Common myeloid progenitor, CD34-positive (primary cell): ENCODE measurements at regions not wholly inside any gene's neighbourhood (a gene's known extent, or its start where the extent isn't known, plus 50 kb on each side); places are given as distances from the start of the nearest gene placed in this dataset.

Experiments
- CTCF ChIA-PET: fragments of 350-600 bp; sonication (Branson Sonifier 250); formaldehyde crosslinking; loops from one replicate; lab custom pipeline; 2021; ENCODE audit warnings: antibody characterized with exemption; lab: Charles Lee
- POLR2A ChIA-PET: fragments of 350-600 bp; sonication (Branson Sonifier 250); formaldehyde crosslinking; loops from one replicate; lab custom pipeline; 2021; ENCODE audit warnings: antibody characterized with exemption; lab: Charles Lee
- DNase-seq, 3 donors: peaks; one replicate each; pipeline versions ENCODE4 v3.0.0 to v3.0.0-alpha.2; 2013
- H3K27ac ChIP-seq, 2 experiments: 1 replicate in 1 of 2; 2 replicates in 1 of 2; pipeline ENCODE4 v1.7.0; 2013; ENCODE audit warnings: inconsistent platforms in 2 of 2, low read length in 2 of 2, mild to moderate bottlenecking in 2 of 2, low read depth in 1 of 2, moderate library complexity in 1 of 2; ENCODE audit not compliant: severe bottlenecking in 2 of 2, insufficient read depth in 1 of 2, poor library complexity in 1 of 2
- H3K27me3 ChIP-seq, 5 experiments: replicated peaks in 2 of 5; 1 replicate in 3 of 5; 2 replicates in 2 of 5; pipeline versions ENCODE4 v1.6.1 to v1.7.0; 2013; ENCODE audit warnings: low read length in 4 of 5, mild to moderate bottlenecking in 2 of 5, moderate library complexity in 2 of 5, inconsistent platforms in 1 of 5; ENCODE audit not compliant: insufficient read depth in 5 of 5, control insufficient read depth in 4 of 5
- H3K36me3 ChIP-seq, 4 experiments: 1 replicate in 2 of 4; 2 replicates in 2 of 4; pipeline versions ENCODE4 v1.6.1 to v1.7.0; 2013; ENCODE audit warnings: low read length in 3 of 4, control low read depth in 1 of 4, mild to moderate bottlenecking in 1 of 4; ENCODE audit not compliant: control insufficient read depth in 4 of 4, insufficient read depth in 4 of 4
- H3K4me1 ChIP-seq, 4 experiments: 1 replicate in 3 of 4; 2 replicates in 1 of 4; pipeline versions ENCODE4 v1.6.1 to v1.7.1; 2013; ENCODE audit warnings: low read length in 3 of 4, mild to moderate bottlenecking in 3 of 4, control low read depth in 1 of 4, inconsistent platforms in 1 of 4, moderate library complexity in 1 of 4; ENCODE audit not compliant: control insufficient read depth in 4 of 4, insufficient read depth in 4 of 4; ENCODE audit errors: control extremely low read depth in 1 of 4
- H3K4me3 ChIP-seq, 7 experiments: 1 replicate in 4 of 7; 2 replicates in 3 of 7; pipeline versions ENCODE4 v1.5.1 to v1.7.0; 2013; ENCODE audit warnings: mild to moderate bottlenecking in 7 of 7, low read length in 6 of 7, moderate library complexity in 6 of 7, inconsistent platforms in 2 of 7, low read depth in 2 of 7, control low read depth in 1 of 7; ENCODE audit not compliant: insufficient read depth in 4 of 7, control insufficient read depth in 1 of 7; ENCODE audit errors: extremely low read depth in 1 of 7
- H3K9me3 ChIP-seq, 5 experiments: 1 replicate in 4 of 5; 2 replicates in 1 of 5; pipeline versions ENCODE4 v1.6.1 to v1.7.1; 2013; ENCODE audit warnings: low read length in 4 of 5, mild to moderate bottlenecking in 2 of 5, inconsistent platforms in 1 of 5, low read depth in 1 of 5, moderate library complexity in 1 of 5; ENCODE audit not compliant: control insufficient read depth in 4 of 5, insufficient read depth in 2 of 5; ENCODE audit errors: control extremely low read depth in 1 of 5
- WGBS: methylation state at CpG from one replicate; pipeline ENCODE4 v1.1.5; 2013; ENCODE audit not compliant: insufficient coverage; 5-methylcytosine and 5-hydroxymethylcytosine counted together

- no peak for DNase-seq
- H3K4me1 ChIP-seq: no peaks in the 10 kb centered on the region
- ChIA-PET CTCF (no interaction called here), POLR2A (interaction anchor here (0.6 kb wide), 1 partner anchor 296 kb away, joined by 3 read pairs; no protein-coding TSS in a partner anchor)
- no peaks in the 10 kb centered on the region for H3K9me3 ChIP-seq
- H3K36me3 ChIP-seq: no peaks in the 10 kb centered on the region
- no CpG with 5 or more reads among the region's 1 CpG for WGBS
- no peak overlapping the region for H3K27ac ChIP-seq
- no peak overlapping the region for H3K4me3 ChIP-seq
- no peaks in the 10 kb centered on the region for H3K27me3 ChIP-seq
These were observed 332.6 kb downstream of the SH2D4B start for GRCh38 chr10:80870282-80870681.

- no peaks in the 10 kb centered on the region for H3K27me3 ChIP-seq
- no peaks in the 10 kb centered on the region for H3K9me3 ChIP-seq
- POLR2A ChIA-PET: no interaction called here
- no peak overlapping the region for H3K27ac ChIP-seq
- H3K4me3 ChIP-seq: no peak overlapping the region
- CTCF ChIA-PET: no interaction called here
- H3K4me1 ChIP-seq: no peaks in the 10 kb centered on the region
- H3K36me3 ChIP-seq: no peaks in the 10 kb centered on the region
- no peak for DNase-seq
These were observed 333.4 kb downstream of the SH2D4B start for GRCh38 chr10:80871083-80871482.

- no peaks in the 10 kb centered on the region for H3K4me1 ChIP-seq
- no peak for DNase-seq
- no peak overlapping the region for H3K4me3 ChIP-seq
- WGBS: 100% methylated on average over 1 of the region's 1 CpG
- no peak overlapping the region for H3K27ac ChIP-seq
- ChIA-PET POLR2A (no interaction called here), CTCF (interaction anchor here (0.8 kb wide), 1 partner anchor 178 kb away, joined by 3 read pairs; no protein-coding TSS in a partner anchor)
- H3K9me3 ChIP-seq: no peaks in the 10 kb centered on the region
- H3K27me3 ChIP-seq: no peaks in the 10 kb centered on the region
- H3K36me3 ChIP-seq: no peaks in the 10 kb centered on the region
These were observed 340.6 kb downstream of the SH2D4B start for GRCh38 chr10:80878330-80878729.

GRCh38 chr10:80890146-80890545, 352.4 kb downstream of the SH2D4B start:
- no CpG with 5 or more reads among the region's 1 CpG for WGBS
- H3K9me3 ChIP-seq: no peaks in the 10 kb centered on the region
- H3K27ac ChIP-seq: no peak overlapping the region
- no peaks in the 10 kb centered on the region for H3K4me1 ChIP-seq
- H3K27me3 ChIP-seq: peaks cover 0 to 3% (median 0%) of the 10 kb centered on the region in 5 experiments
- H3K4me3 ChIP-seq: no peak overlapping the region
- POLR2A ChIA-PET: no interaction called here
- no peaks in the 10 kb centered on the region for H3K36me3 ChIP-seq
- DNase-seq: no peak
- CTCF ChIA-PET: no interaction called here

GRCh38 chr10:80893256-80893655, 355.6 kb downstream of the SH2D4B start:
- H3K9me3 ChIP-seq: no peaks in the 10 kb centered on the region
- 100% methylated on average over 2 of the region's 5 CpGs for WGBS
- H3K27ac ChIP-seq: no peak overlapping the region
- no peak overlapping the region for H3K4me3 ChIP-seq
- peaks cover 0 to 3% (median 0%) of the 10 kb centered on the region in 5 experiments for H3K27me3 ChIP-seq
- POLR2A ChIA-PET: no interaction called here
- H3K4me1 ChIP-seq: no peaks in the 10 kb centered on the region
- CTCF ChIA-PET: no interaction called here
- no peaks in the 10 kb centered on the region for H3K36me3 ChIP-seq
- no peak for DNase-seq

- H3K4me1 ChIP-seq: no peaks in the 10 kb centered on the region
- peaks cover 0 to 3% (median 0%) of the 10 kb centered on the region in 5 experiments for H3K27me3 ChIP-seq
- no peak overlapping the region for H3K4me3 ChIP-seq
- no peaks in the 10 kb centered on the region for H3K9me3 ChIP-seq
- DNase-seq: no peak
- ChIA-PET POLR2A (no interaction called here), CTCF (no interaction called here)
- no peak overlapping the region for H3K27ac ChIP-seq
- no peaks in the 10 kb centered on the region for H3K36me3 ChIP-seq
- WGBS: 80% methylated on average over 1 of the region's 3 CpGs
These were observed 356.6 kb downstream of the SH2D4B start for GRCh38 chr10:80894311-80894791.

GRCh38 chr10:80894797-80895467, 357.2 kb downstream of the SH2D4B start:
- POLR2A ChIA-PET: no interaction called here
- Histone ChIP-seq H3K4me3 (no peak overlapping the region), H3K4me1 (no peaks in the 10 kb centered on the region), H3K27me3 (peaks cover 0 to 3% (median 0%) of the 10 kb centered on the region in 5 experiments), H3K36me3 (no peaks in the 10 kb centered on the region), H3K27ac (no peak overlapping the region), H3K9me3 (no peaks in the 10 kb centered on the region)
- no peak for DNase-seq
- 95% methylated on average over 7 of the region's 11 CpGs for WGBS
- CTCF ChIA-PET: no interaction called here
